Muscle layer of colon (tissue), 2 donors: ENCODE measurements at regions not wholly inside any gene's neighbourhood (a gene's known extent, or its start where the extent isn't known, plus 50 kb on each side); places are given as distances from the start of the nearest gene placed in this dataset.

Experiments
- H3K27ac ChIP-seq: one replicate; pipeline ENCODE4 v1.7.0; 2013; ENCODE audit warnings: low read depth, mild to moderate bottlenecking, low read length, moderate library complexity
- H3K27me3 ChIP-seq, 2 donors: one replicate each; pipeline ENCODE4 v1.7.0; 2013; ENCODE audit warnings: low read length in 2 of 2, mild to moderate bottlenecking in 2 of 2; ENCODE audit not compliant: insufficient read depth in 2 of 2, control insufficient read depth in 1 of 2
- H3K36me3 ChIP-seq: one replicate; pipeline ENCODE4 v1.7.0; 2013; ENCODE audit warnings: mild to moderate bottlenecking, low read length; ENCODE audit not compliant: insufficient read depth
- H3K4me1 ChIP-seq: one replicate; pipeline ENCODE4 v1.7.0; 2013; ENCODE audit warnings: mild to moderate bottlenecking, low read length; ENCODE audit not compliant: insufficient read depth
- H3K4me3 ChIP-seq, 2 donors: one replicate each; pipeline ENCODE4 v1.7.0; 2013; ENCODE audit warnings: low read length in 2 of 2, low read depth in 1 of 2, mild to moderate bottlenecking in 1 of 2, moderate library complexity in 1 of 2
- H3K9ac ChIP-seq: one replicate; pipeline ENCODE4 v1.7.0; 2013; ENCODE audit warnings: low read length
- H3K9me3 ChIP-seq: one replicate; pipeline ENCODE4 v1.7.0; 2013; ENCODE audit warnings: mild to moderate bottlenecking, low read length
- donor health status: abdominal sarcoma.
- donor health status: Adenocarcinoma of cecum.

DNA sequence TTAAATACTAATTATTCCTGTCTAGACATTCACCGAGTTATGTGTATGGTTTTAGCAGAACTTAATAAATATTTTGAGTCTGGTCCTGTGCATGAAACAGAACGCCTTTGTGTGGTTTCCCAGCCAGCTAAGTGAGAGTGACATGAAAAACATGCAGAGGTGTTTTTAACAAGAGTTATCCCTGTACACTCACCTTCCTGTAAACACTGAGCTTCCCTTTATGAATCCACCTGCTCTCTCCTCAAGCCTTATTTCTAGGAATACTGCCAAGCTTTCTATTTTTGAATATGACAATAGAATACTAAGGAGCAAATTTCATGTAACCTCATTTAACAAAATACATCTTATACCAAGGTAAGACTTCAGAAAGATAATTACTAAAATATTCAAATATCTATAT is 270.3 kb upstream of the CTSO start:
- Histone ChIP-seq H3K36me3 (no peaks in the 10 kb centered on the region), H3K4me1 (no peaks in the 10 kb centered on the region), H3K27ac (no peak overlapping the region), H3K9me3 (no peaks in the 10 kb centered on the region), H3K4me3 (no peak overlapping the region), H3K27me3 (no peaks in the 10 kb centered on the region), H3K9ac (no peak overlapping the region)

DNA sequence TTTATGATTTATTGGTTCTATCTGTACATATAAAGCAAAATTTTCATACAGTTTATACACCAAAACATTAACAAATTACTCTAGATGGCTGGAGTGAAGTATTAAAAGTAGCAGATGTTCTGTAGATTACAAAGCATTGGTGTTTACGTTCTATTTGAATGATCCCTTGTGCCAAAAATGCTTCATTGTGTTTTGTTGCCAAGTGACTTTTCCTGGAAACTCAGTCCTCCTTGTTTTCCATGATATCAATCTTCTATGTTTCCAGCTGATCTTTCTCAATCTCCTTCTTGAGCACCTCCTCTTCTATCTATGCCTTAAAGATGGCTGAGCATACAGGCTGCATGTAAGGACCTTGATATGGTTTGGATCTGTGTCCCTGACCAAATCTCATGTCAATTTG is 263.6 kb upstream of the CTSO start:
- Histone ChIP-seq H3K36me3 (no peaks in the 10 kb centered on the region), H3K4me1 (no peaks in the 10 kb centered on the region), H3K9ac (no peak overlapping the region)

DNA sequence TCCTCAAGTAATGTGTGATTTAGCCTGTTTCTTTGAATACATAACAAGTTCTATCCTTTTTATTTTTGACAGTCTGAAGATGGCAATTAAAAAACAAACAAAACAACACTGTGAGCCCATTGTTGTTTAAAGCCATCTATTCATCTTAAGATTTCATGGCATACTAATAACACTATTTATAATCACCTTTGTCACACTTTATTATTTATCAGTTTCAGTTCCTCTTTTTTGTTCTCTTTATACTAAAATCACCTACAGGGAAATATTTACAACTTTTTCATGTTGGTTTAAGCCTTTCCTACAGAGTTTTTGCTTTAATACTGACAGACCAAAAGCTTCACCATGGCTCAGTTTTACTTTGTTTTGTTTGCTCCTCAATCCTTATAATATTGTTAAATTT is 247.4 kb upstream of the CTSO start:
- H3K4me3 ChIP-seq, result no peak overlapping the region
- H3K4me1 ChIP-seq, result peaks cover 7% of the 10 kb centered on the region
- H3K9ac ChIP-seq, result no peak overlapping the region
- no peaks in the 10 kb centered on the region for H3K36me3 ChIP-seq
- H3K9me3 ChIP-seq, result no peaks in the 10 kb centered on the region
- H3K27me3 ChIP-seq, result no peaks in the 10 kb centered on the region
- no peak overlapping the region for H3K27ac ChIP-seq

More for the DNA sequence above, 263.6 kb upstream of the CTSO start:
- H3K27me3 ChIP-seq, result no peaks in the 10 kb centered on the region
- no peak overlapping the region for H3K27ac ChIP-seq
- no peaks in the 10 kb centered on the region for H3K9me3 ChIP-seq
- H3K4me3 ChIP-seq, result no peak overlapping the region

DNA sequence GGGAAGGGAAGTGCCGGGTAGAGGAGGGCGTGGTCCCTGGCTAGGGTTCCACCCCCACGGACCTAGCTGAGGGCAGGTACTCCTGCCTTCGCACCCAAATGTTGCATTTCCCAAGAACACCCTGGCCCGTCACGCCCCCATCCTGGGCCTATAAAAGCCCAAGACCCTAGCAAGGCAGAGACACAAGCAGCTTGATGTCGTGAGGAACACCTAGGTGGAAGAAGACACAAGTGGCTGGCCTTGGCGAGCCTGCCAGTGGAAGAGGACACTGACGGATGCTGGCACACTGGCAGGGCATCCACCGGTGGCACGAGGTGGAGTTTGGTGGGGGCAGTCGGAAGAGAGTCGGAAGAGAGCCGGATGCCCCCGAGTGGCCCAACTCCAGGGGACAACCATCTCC is 244.8 kb upstream of the CTSO start:
- no peaks in the 10 kb centered on the region for H3K36me3 ChIP-seq
- no peaks in the 10 kb centered on the region for H3K9me3 ChIP-seq
- peaks cover 12% of the 10 kb centered on the region for H3K4me1 ChIP-seq
- H3K9ac ChIP-seq, result no peak overlapping the region
- no peak overlapping the region for H3K4me3 ChIP-seq
- H3K27ac ChIP-seq, result no peak overlapping the region
- no peaks in the 10 kb centered on the region for H3K27me3 ChIP-seq

DNA sequence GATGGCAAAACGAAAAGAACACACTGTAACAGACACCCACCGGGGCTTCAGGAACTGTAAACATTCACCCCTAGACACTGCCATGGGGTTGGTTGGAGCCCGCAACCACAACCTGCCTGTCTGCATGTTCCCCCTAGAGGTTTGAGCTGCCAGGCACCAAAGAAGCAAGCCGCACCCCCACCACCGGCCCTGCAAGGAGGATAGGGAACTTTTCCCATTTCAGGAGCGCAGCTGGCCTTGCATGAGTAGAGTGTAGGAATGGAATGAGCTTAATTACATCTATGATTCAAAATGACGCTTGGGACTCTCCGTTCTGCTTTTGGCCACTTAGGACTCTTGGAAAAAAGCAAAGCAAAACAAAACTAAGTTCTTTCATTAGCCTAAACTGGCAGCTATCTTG is 243.6 kb upstream of the CTSO start:
- Histone ChIP-seq H3K9me3 (no peaks in the 10 kb centered on the region), H3K9ac (no peak overlapping the region), H3K27me3 (no peaks in the 10 kb centered on the region)

DNA sequence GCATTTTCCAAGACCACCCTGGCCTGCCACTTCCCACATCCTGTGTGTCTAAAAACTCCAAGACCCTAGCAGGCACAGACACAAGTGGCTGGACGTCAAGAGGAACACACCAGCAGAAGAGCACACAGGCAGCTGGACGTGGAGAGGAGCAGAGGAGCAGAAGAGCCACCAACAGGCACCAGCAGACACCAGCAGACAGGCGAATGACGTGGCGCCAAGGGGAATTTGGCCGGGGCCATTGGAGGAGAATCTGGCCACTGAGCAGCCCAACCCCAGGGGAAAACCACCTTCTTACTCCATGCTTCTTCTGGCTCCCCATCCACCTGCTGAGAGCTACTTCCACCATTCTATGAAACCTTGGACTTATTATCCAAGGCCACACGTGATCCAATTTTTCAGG is 243.1 kb upstream of the CTSO start:
- H3K9me3 ChIP-seq, result no peaks in the 10 kb centered on the region
- no peak overlapping the region for H3K4me3 ChIP-seq
- H3K9ac ChIP-seq, result no peak overlapping the region
- no peaks in the 10 kb centered on the region for H3K27me3 ChIP-seq
- H3K27ac ChIP-seq, result peak overlapping the region; percentile 42
- H3K4me1 ChIP-seq, result peaks cover 12% of the 10 kb centered on the region
- H3K36me3 ChIP-seq, result no peaks in the 10 kb centered on the region

More for the DNA sequence above, 243.6 kb upstream of the CTSO start:
- Histone ChIP-seq H3K4me3 (no peak overlapping the region), H3K36me3 (no peaks in the 10 kb centered on the region), H3K27ac (peak overlapping the region; percentile 42), H3K4me1 (peaks cover 12% of the 10 kb centered on the region)

DNA sequence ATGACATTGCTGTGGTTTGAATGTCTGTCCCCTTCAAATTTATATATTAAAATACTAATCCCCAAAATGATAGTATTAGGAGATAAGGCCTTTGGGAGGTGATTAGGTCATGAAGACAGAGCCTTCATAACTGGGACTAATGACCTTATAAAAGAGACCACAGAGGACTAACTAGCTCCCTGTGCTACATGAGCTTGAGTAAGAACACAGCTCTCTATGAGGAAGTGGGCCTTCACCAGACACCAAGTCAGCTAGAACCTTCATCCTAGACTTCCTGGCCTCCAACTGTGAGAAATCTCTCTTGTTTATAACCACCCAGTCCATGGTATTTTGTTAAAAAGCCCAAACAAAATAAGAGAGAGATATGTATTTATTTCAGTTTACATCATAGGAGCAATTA is 242.2 kb upstream of the CTSO start:
- Histone ChIP-seq H3K4me3 (no peak overlapping the region), H3K27me3 (no peaks in the 10 kb centered on the region), H3K4me1 (peaks cover 12% of the 10 kb centered on the region), H3K9ac (no peak overlapping the region), H3K9me3 (no peaks in the 10 kb centered on the region), H3K27ac (no peak overlapping the region), H3K36me3 (no peaks in the 10 kb centered on the region)

DNA sequence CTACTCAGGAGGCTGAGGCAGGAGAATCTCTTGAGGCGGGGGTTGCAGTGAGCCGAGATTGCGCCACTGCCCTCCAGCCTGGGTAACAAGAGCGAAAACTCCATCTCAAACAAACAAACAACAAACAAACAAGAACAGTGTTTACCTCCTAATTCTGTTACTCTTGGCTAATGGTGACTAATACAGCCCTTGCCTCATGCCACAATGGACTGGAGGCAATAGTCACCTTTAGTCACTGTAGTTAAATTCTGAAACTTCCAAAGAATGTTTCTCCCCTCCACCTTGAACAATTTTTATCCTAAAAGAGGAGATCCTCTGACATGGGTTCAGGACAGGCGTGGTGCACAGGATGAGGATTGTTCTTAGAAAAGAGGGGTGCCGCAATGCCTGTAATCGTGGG is 241.2 kb upstream of the CTSO start:
- Histone ChIP-seq H3K4me1 (peaks cover 12% of the 10 kb centered on the region), H3K27ac (no peak overlapping the region)

DNA sequence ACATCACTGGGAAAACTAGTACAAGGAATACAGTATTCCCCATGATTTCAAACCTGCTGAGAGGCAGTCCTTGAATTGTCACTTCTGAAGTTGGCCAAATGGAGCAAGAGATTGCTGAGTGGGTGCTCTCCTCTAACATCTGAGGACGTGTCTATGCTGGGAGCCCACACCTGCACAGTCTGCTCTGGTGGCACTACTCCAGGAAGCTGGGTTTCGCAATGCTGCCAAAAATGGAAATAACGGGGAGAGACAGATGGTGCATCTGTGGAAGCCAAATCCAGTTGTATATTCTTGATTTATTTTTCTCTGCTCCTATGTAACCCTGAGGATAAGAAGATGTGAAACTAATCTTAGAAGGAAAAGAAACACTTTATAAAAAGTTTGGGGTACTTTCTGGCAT is 240.1 kb upstream of the CTSO start:
- Histone ChIP-seq H3K27me3 (no peaks in the 10 kb centered on the region), H3K27ac (no peak overlapping the region), H3K36me3 (no peaks in the 10 kb centered on the region), H3K9me3 (no peaks in the 10 kb centered on the region), H3K4me1 (peaks cover 12% of the 10 kb centered on the region), H3K9ac (no peak overlapping the region), H3K4me3 (no peak overlapping the region)

More for the DNA sequence above, 241.2 kb upstream of the CTSO start:
- Histone ChIP-seq H3K9me3 (no peaks in the 10 kb centered on the region), H3K27me3 (no peaks in the 10 kb centered on the region), H3K9ac (no peak overlapping the region), H3K36me3 (no peaks in the 10 kb centered on the region), H3K4me3 (no peak overlapping the region)

DNA sequence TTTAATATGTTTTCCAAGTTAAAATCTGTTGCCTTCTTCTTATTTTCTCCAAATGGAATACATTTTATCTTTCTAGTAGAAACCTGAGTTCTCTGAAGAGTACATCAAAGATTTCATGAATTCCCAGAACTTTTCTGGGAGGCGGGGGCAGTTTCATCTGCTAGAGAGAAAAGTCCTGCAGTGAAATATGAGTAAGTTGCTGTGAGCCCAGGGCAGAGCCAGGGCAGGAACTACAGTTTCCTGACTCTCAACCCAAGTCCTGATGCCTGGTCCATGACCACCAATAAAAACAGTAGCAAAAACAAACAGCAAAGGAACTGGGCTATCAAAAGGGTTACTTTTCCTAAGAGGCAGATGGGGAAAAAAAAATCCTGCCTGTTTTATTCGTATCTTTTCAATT is 239.4 kb upstream of the CTSO start:
- H3K4me1 ChIP-seq, result peaks cover 12% of the 10 kb centered on the region
- no peaks in the 10 kb centered on the region for H3K27me3 ChIP-seq
- peak overlapping the region; percentile 12 for H3K27ac ChIP-seq

DNA sequence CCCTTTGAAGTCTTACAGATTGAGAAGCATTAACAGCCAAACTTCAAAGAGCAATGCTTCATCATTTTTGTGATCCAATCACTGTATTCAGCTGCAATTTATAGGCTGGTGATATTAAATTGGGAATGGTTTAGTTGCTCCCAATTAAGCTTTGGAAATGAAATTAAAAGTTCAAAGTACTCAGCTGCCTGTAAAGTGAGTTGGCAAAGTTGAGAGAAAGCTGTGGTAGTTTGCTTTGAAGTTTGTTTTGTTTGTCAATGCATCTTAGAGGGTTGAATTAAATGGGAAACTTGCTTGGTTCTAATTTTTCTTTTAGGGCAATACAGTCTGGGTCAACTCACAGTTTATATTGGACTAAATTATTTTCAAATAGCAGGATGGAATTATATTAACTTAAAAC is 238.4 kb upstream of the CTSO start:
- Histone ChIP-seq H3K36me3 (no peaks in the 10 kb centered on the region), H3K27ac (no peak overlapping the region), H3K27me3 (no peaks in the 10 kb centered on the region), H3K4me1 (peaks cover 8% of the 10 kb centered on the region), H3K9ac (no peak overlapping the region), H3K9me3 (no peaks in the 10 kb centered on the region), H3K4me3 (no peak overlapping the region)

More for the DNA sequence above, 239.4 kb upstream of the CTSO start:
- H3K9me3 ChIP-seq, result no peaks in the 10 kb centered on the region
- H3K36me3 ChIP-seq, result no peaks in the 10 kb centered on the region
- no peak overlapping the region for H3K9ac ChIP-seq
- no peak overlapping the region for H3K4me3 ChIP-seq

DNA sequence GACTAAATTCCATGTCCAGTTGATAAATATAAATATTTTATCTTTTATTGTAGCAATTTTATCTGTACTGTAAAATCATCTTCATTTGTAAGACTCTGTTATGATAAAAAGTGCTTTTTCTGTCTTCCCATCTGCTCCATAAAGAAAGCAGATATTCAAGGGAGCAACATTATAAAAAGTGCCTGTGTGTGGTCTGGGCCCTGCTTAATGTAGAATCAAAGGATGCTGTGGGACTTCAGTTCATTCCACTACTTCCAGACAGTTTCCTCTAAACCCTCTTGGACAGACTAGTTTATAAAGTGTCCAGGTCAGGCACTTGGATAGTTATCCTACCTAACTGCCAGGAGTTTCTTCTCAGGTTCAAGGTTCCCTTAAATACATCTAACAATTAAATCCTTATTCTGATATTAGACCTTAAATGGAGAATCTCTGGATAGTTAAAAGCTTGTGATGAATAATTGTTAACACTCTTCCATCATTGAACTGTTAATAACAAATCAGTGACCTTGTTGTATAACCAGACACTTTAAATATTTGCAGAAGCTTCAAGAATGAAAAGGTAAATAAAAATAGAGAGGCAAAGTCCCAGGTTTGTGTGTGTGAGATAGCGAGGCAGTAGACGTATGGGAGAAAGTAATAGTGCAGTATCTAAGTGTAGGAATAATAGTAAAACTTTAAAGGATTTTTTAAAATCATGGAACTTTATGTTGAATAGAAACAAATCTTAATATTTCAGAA is 237.5 kb upstream of the CTSO start:
- Histone ChIP-seq H3K27me3 (no peaks in the 10 kb centered on the region), H3K36me3 (no peaks in the 10 kb centered on the region), H3K4me1 (peaks cover 5% of the 10 kb centered on the region), H3K9me3 (no peaks in the 10 kb centered on the region), H3K4me3 (no peak overlapping the region), H3K9ac (no peak overlapping the region), H3K27ac (no peak overlapping the region)
